MM.1S (cell line): ENCODE measurements at regions not wholly inside any gene's neighbourhood (a gene's known extent, or its start where the extent isn't known, plus 50 kb on each side); places are given as distances from the start of the nearest gene placed in this dataset.

Source experiments
- DNase-seq: peaks from one replicate; pipeline ENCODE4 v3.0.0-alpha.2; 2015
- H2AFZ ChIP-seq: fragments of 300-600 bp; sonication (generic); 2 replicates; pipeline ENCODE4 v1.6.0; 2016; ENCODE audit warnings: antibody characterized with exemption, low read length
- H3F3A ChIP-seq: fragments of 300-600 bp; sonication (generic); 2 replicates; pipeline ENCODE4 v1.6.1; 2016; ENCODE audit warnings: mild to moderate bottlenecking, antibody characterized with exemption, low read length, moderate library complexity, mixed read lengths; ENCODE audit not compliant: insufficient read depth
- H3K27ac ChIP-seq: fragments of 300-600 bp; sonication (generic); 2 replicates; pipeline ENCODE4 v1.5.1; 2016; ENCODE audit warnings: mild to moderate bottlenecking, low read length
- H3K27me3 ChIP-seq: fragments of 300-600 bp; sonication (generic); replicated peaks from 2 replicates; pipeline ENCODE4 v1.6.0; 2016; ENCODE audit warnings: low read length; ENCODE audit not compliant: insufficient read depth
- H3K36me3 ChIP-seq: fragments of 300-600 bp; sonication (generic); replicated peaks from 2 replicates; pipeline ENCODE4 v1.6.1; 2016; ENCODE audit warnings: mild to moderate bottlenecking, low read length, mixed read lengths; ENCODE audit not compliant: insufficient read depth
- H3K4me1 ChIP-seq: fragments of 300-600 bp; sonication (generic); 2 replicates; pipeline ENCODE4 v1.6.1; 2016; ENCODE audit warnings: low read length, mixed read lengths
- H3K4me2 ChIP-seq: fragments of 300-600 bp; sonication (generic); 2 replicates; pipeline ENCODE4 v1.6.0; 2016; ENCODE audit warnings: low read depth, low read length
- H3K4me3 ChIP-seq: fragments of 300-600 bp; sonication (generic); 2 replicates; pipeline ENCODE4 v1.5.1; 2016; ENCODE audit warnings: low read length, mixed read lengths
- H3K79me2 ChIP-seq: fragments of 300-600 bp; sonication (generic); 2 replicates; pipeline ENCODE4 v1.6.1; 2016; ENCODE audit warnings: mixed run types, low read length, mixed read lengths
- H3K9ac ChIP-seq: fragments of 300-600 bp; sonication (generic); 2 replicates; pipeline ENCODE4 v1.6.1; 2016; ENCODE audit warnings: low read length, mixed read lengths
- H3K9me2 ChIP-seq: fragments of 300-600 bp; sonication (generic); replicated peaks from 2 replicates; pipeline ENCODE4 v1.6.1; 2016; ENCODE audit warnings: mild to moderate bottlenecking, low read length, mixed read lengths; ENCODE audit not compliant: insufficient read depth
- H3K9me3 ChIP-seq: fragments of 300-600 bp; sonication (generic); replicated peaks from 2 replicates; pipeline ENCODE4 v1.6.1; 2016; ENCODE audit warnings: mild to moderate bottlenecking, low read length, mixed read lengths; ENCODE audit not compliant: insufficient read depth
- H4K20me1 ChIP-seq: fragments of 300-600 bp; sonication (generic); 2 replicates; pipeline ENCODE4 v1.6.1; 2016; ENCODE audit warnings: mild to moderate bottlenecking, low read length, moderate library complexity, mixed read lengths; ENCODE audit not compliant: insufficient read depth
- EZH2 ChIP-seq: fragments of 300-600 bp; sonication (generic); optimal IDR thresholded peaks from 2 replicates; pipeline ENCODE3; 2017; ENCODE audit warnings: low read depth, mild to moderate bottlenecking, antibody characterized with exemption, low read length, mixed read lengths
- EZH2phosphoT487 ChIP-seq: fragments of 300-600 bp; sonication (generic); IDR thresholded peaks from 2 replicates; pipeline ENCODE4 v1.6.1; 2018; ENCODE audit warnings: antibody characterized with exemption, low read length
- TF ChIP-seq, protein P1 (sequence below): fragments of 300-600 bp; sonication (generic); IDR thresholded peaks from 2 replicates; pipeline ENCODE4 v1.5.1; 2016; ENCODE audit warnings: antibody characterized with exemption, low read length, mixed read lengths

DNA sequence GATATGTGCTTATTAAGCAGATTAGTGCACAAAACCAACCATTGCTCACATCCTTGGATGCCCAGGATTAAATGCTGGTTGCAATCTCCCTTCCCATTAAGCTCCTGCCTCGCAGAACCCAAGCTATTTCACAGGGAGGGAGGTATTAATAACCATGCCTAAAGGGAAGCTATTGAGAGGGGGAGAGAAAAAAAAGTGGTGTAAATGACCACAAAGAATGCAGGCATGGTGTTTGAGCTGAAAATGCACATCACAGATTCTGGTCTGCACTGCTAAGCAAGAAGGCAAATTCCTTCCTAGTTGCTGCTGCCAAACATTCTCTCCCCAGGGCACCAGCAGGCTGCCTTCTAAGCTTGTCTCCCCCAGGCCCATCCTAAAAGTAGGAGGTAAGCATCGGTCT is 92.0 kb upstream of the ISX start:
- no peak for DNase-seq
- no peak overlapping the region for H3K27ac ChIP-seq
- no peaks in the 10 kb centered on the region for H3K9me3 ChIP-seq
- H3K4me3 ChIP-seq, result no peak overlapping the region
- TF ChIP-seq, protein P1, sequence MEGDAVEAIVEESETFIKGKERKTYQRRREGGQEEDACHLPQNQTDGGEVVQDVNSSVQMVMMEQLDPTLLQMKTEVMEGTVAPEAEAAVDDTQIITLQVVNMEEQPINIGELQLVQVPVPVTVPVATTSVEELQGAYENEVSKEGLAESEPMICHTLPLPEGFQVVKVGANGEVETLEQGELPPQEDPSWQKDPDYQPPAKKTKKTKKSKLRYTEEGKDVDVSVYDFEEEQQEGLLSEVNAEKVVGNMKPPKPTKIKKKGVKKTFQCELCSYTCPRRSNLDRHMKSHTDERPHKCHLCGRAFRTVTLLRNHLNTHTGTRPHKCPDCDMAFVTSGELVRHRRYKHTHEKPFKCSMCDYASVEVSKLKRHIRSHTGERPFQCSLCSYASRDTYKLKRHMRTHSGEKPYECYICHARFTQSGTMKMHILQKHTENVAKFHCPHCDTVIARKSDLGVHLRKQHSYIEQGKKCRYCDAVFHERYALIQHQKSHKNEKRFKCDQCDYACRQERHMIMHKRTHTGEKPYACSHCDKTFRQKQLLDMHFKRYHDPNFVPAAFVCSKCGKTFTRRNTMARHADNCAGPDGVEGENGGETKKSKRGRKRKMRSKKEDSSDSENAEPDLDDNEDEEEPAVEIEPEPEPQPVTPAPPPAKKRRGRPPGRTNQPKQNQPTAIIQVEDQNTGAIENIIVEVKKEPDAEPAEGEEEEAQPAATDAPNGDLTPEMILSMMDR, result no peak
- no peak for TF ChIP-seq EZH2
- TF ChIP-seq EZH2phosphoT487, result no peak
- no peaks in the 10 kb centered on the region for H3K9me2 ChIP-seq
- H3K4me1 ChIP-seq, result no peaks in the 10 kb centered on the region
- H3F3A ChIP-seq, result no peaks in the 10 kb centered on the region
- no peak overlapping the region for H3K4me2 ChIP-seq
- H3K79me2 ChIP-seq, result no peaks in the 10 kb centered on the region
- H4K20me1 ChIP-seq, result no peaks in the 10 kb centered on the region
- H3K36me3 ChIP-seq, result no peaks in the 10 kb centered on the region
- no peak overlapping the region for H3K9ac ChIP-seq
- no peaks in the 10 kb centered on the region for H3K27me3 ChIP-seq
- no peak overlapping the region for H2AFZ ChIP-seq

DNA sequence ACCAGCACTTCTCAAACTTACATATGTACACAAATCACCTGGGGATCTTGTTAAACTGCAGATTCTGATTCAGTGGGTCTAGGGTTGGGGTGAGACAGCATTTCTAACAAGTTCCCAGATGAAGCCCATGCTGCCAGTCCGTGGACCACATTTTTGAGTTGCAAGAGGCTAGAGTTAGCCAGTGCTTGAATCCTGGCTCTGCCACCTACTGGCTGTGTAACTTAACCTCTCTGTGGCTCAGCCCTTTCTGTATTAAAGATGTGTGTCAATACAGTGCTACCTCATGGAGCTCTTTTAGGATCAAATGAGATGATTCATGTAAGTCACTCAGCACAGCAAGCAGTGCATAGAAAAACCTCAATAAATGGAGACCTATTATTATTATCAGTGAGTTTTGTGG is 90.2 kb upstream of the ISX start:
- Histone ChIP-seq H3K9ac (no peak overlapping the region), H3K9me3 (no peaks in the 10 kb centered on the region), H3K9me2 (no peaks in the 10 kb centered on the region), H3K27ac (no peak overlapping the region), H3K4me3 (no peak overlapping the region), H3F3A (no peaks in the 10 kb centered on the region), H3K36me3 (no peaks in the 10 kb centered on the region), H3K4me2 (no peak overlapping the region), H3K27me3 (no peaks in the 10 kb centered on the region), H3K4me1 (no peaks in the 10 kb centered on the region), H4K20me1 (no peaks in the 10 kb centered on the region), H3K79me2 (no peaks in the 10 kb centered on the region), H2AFZ (no peak overlapping the region)
- TF ChIP-seq EZH2, result no peak
- TF ChIP-seq, protein P1, result no peak
- no peak for TF ChIP-seq EZH2phosphoT487
- no peak for DNase-seq

DNA sequence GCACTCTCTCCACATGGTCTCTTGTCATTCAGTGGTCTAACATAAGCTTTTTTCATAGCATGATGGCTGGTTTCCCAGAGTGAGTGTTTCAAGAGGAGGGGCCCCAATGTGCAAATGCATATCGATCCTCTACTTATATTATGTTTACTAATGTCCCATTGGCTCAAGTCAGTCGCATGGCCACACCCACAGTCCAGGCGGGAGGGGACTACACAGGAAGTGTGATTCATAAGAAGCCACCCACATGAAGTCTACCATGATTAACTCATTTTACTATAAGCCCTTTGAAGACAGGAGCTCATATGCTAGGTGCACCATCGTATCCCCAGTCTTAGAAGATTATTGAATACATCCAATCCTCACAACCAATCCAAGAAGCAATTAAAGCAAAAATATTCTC is 89.5 kb upstream of the ISX start:
- Histone ChIP-seq H3F3A (no peaks in the 10 kb centered on the region), H3K4me1 (no peaks in the 10 kb centered on the region), H3K9me3 (no peaks in the 10 kb centered on the region), H3K9ac (no peak overlapping the region), H3K4me2 (no peak overlapping the region), H2AFZ (no peak overlapping the region), H3K27me3 (no peaks in the 10 kb centered on the region), H3K36me3 (no peaks in the 10 kb centered on the region), H3K4me3 (no peak overlapping the region), H3K9me2 (no peaks in the 10 kb centered on the region), H3K79me2 (no peaks in the 10 kb centered on the region), H3K27ac (no peak overlapping the region), H4K20me1 (no peaks in the 10 kb centered on the region)
- TF ChIP-seq, protein P1, result no peak
- no peak for TF ChIP-seq EZH2phosphoT487
- no peak for TF ChIP-seq EZH2
- no peak for DNase-seq
